ENCODE measurements at regions not wholly inside any gene's neighbourhood (a gene's known extent, or its start where the extent isn't known, plus 50 kb on each side); places are given as distances from the start of the nearest gene placed in this dataset.

- TF ChIP-seq CTCF (IDR thresholded peaks at IDR 0.05), result no peak
- no peak for DNase-seq (ENCODE audit: low spot score)
- Histone ChIP-seq H3K27ac (no peak overlapping the region), H3K4me1 (no peaks in the 10 kb centered on the region), H3K9me3 (no peaks in the 10 kb centered on the region), H3K4me3 (no peak overlapping the region), H3K36me3 (no peaks in the 10 kb centered on the region), H3K27me3 (no peaks in the 10 kb centered on the region)
These were observed 373.1 kb upstream of the DCN start for GRCh38 chr12:91555436-91556415.

- Histone ChIP-seq H3K27ac (no peak overlapping the region), H3K4me3 (no peak overlapping the region), H3K9me3 (no peaks in the 10 kb centered on the region), H3K27me3 (no peaks in the 10 kb centered on the region), H3K4me1 (no peaks in the 10 kb centered on the region), H3K36me3 (no peaks in the 10 kb centered on the region)
- DNase-seq (ENCODE audit: low spot score), result no peak
- TF ChIP-seq CTCF (IDR thresholded peaks at IDR 0.05), result no peak
These were observed 369.3 kb upstream of the DCN start for GRCh38 chr12:91551927-91552326.

- TF ChIP-seq CTCF (IDR thresholded peaks at IDR 0.05), result no peak
- H3K27ac ChIP-seq, result no peak overlapping the region
- DNase-seq (ENCODE audit: low spot score), result no peak
- H3K4me3 ChIP-seq, result no peak overlapping the region
- no peaks in the 10 kb centered on the region for H3K9me3 ChIP-seq
- no peaks in the 10 kb centered on the region for H3K36me3 ChIP-seq
- no peaks in the 10 kb centered on the region for H3K27me3 ChIP-seq
- no peaks in the 10 kb centered on the region for H3K4me1 ChIP-seq
These were observed 368.6 kb upstream of the DCN start for GRCh38 chr12:91551242-91551641.

- Histone ChIP-seq H3K27ac (no peak overlapping the region), H3K9me3 (no peaks in the 10 kb centered on the region), H3K4me1 (no peaks in the 10 kb centered on the region), H3K27me3 (no peaks in the 10 kb centered on the region), H3K36me3 (no peaks in the 10 kb centered on the region), H3K4me3 (no peak overlapping the region)
- no peak for TF ChIP-seq CTCF (IDR thresholded peaks at IDR 0.05)
- no peak for DNase-seq (ENCODE audit: low spot score)
These were observed 360.0 kb upstream of the DCN start for GRCh38 chr12:91542666-91543065.

- Histone ChIP-seq H3K36me3 (no peaks in the 10 kb centered on the region), H3K27ac (no peak overlapping the region), H3K9me3 (no peaks in the 10 kb centered on the region), H3K27me3 (no peaks in the 10 kb centered on the region), H3K4me3 (no peak overlapping the region), H3K4me1 (no peaks in the 10 kb centered on the region)
- TF ChIP-seq CTCF (IDR thresholded peaks at IDR 0.05), result no peak
- DNase-seq (ENCODE audit: low spot score), result no peak
These were observed 359.4 kb upstream of the DCN start for GRCh38 chr12:91542067-91542466.

Measured in right atrium auricular region (tissue), 2 donors.